Neural cell (in vitro differentiated cells): ENCODE measurements at regions not wholly inside any gene's neighbourhood (a gene's known extent, or its start where the extent isn't known, plus 50 kb on each side); places are given as distances from the start of the nearest gene placed in this dataset.

ENCODE experiments used
- H2AFZ ChIP-seq: fragments of 200-600, 300-800 bp; sonication (generic), shearing (Covaris generic); 2 replicates; pipeline ENCODE4 v1.6.0; 2014; ENCODE audit warnings: low read depth, mild to moderate bottlenecking, antibody characterized with exemption, low read length, moderate library complexity
- H3F3A ChIP-seq: fragments of 200-600 bp; shearing (Covaris generic); 2 replicates; pipeline ENCODE4 v1.6.1; 2016; ENCODE audit warnings: mild to moderate bottlenecking, moderate library complexity, mixed read lengths, antibody characterized with exemption, low read length; ENCODE audit not compliant: insufficient read depth, poor library complexity, severe bottlenecking
- H3K27ac ChIP-seq: fragments of 200-600, 300-800 bp; sonication (generic), shearing (Covaris generic); 2 replicates; pipeline ENCODE4 v1.5.1; 2014; ENCODE audit warnings: mild to moderate bottlenecking, low read length, moderate library complexity
- H3K27me3 ChIP-seq: fragments of 300-800, 200-600 bp; sonication (generic), shearing (Covaris generic); 2 replicates; pipeline ENCODE4 v1.6.0; 2014; ENCODE audit warnings: mild to moderate bottlenecking, low read depth, low read length, moderate library complexity; ENCODE audit not compliant: insufficient read depth
- H3K36me3 ChIP-seq: fragments of 300-800, 200-600 bp; sonication (generic), shearing (Covaris generic); 2 replicates; pipeline ENCODE4 v1.5.1; 2014; ENCODE audit warnings: mild to moderate bottlenecking, antibody characterized with exemption, low read length, moderate library complexity; ENCODE audit not compliant: insufficient read depth
- H3K4me2 ChIP-seq: fragments of 300-800, 200-600 bp; sonication (generic), shearing (Covaris generic); 2 replicates; pipeline ENCODE4 v1.6.0; 2014; ENCODE audit warnings: mild to moderate bottlenecking, low read length
- H3K4me3 ChIP-seq: fragments of 300-800, 200-600 bp; sonication (generic), shearing (Covaris generic); 2 replicates; pipeline ENCODE4 v1.5.1; 2014; ENCODE audit warnings: mild to moderate bottlenecking, low read length, moderate library complexity
- H3K79me2 ChIP-seq: fragments of 200-600 bp; shearing (Covaris generic); replicated peaks from 2 replicates; pipeline ENCODE4 v1.6.0; 2014; ENCODE audit warnings: mild to moderate bottlenecking, low read length, moderate library complexity; ENCODE audit not compliant: insufficient read depth
- H3K9ac ChIP-seq: fragments of 300-800, 200-600 bp; sonication (generic), shearing (Covaris generic); 2 replicates; pipeline ENCODE4 v1.6.1; 2016; ENCODE audit warnings: mild to moderate bottlenecking, low read length, mixed read lengths
- H3K9me2 ChIP-seq: fragments of 200-600 bp; shearing (Covaris generic); 2 replicates; pipeline ENCODE4 v1.6.1; 2016; ENCODE audit warnings: mild to moderate bottlenecking, low read length, mixed read lengths; ENCODE audit not compliant: insufficient read depth
- H3K9me3 ChIP-seq: fragments of 200-600, 300-800 bp; sonication (generic), shearing (Covaris generic); 2 replicates; pipeline ENCODE4 v1.6.1; 2016; ENCODE audit warnings: mild to moderate bottlenecking, mixed run types, low read length, moderate library complexity, mixed read lengths
- H4K20me1 ChIP-seq: fragments of 200-600 bp; shearing (Covaris generic); 2 replicates; pipeline ENCODE4 v1.6.1; 2016; ENCODE audit warnings: mild to moderate bottlenecking, mixed run types; ENCODE audit not compliant: insufficient read depth
- EP300 ChIP-seq: fragments of 450-650 bp; conservative IDR thresholded peaks from 2 replicates; pipeline ENCODE4 v1.6.1; 2014; ENCODE audit warnings: antibody characterized with exemption, mild to moderate bottlenecking, moderate library complexity; ENCODE audit not compliant: poor library complexity, severe bottlenecking
- EZH2 ChIP-seq: fragments of 200-600, 300-800 bp; shearing (Covaris generic), sonication (generic); IDR thresholded peaks from 2 replicates; pipeline ENCODE4 v1.6.1; 2014; ENCODE audit warnings: antibody characterized with exemption, low read length, borderline replicate concordance, mild to moderate bottlenecking; ENCODE audit not compliant: insufficient read depth, poor library complexity, severe bottlenecking
- MXI1 ChIP-seq: fragments of 450-650 bp; conservative IDR thresholded peaks from 2 replicates; pipeline ENCODE4 v1.6.1; 2014; ENCODE audit warnings: antibody characterized with exemption, mild to moderate bottlenecking; ENCODE audit not compliant: poor library complexity, severe bottlenecking
- POLR2AphosphoS5 ChIP-seq: IDR thresholded peaks from 2 replicates; pipeline ENCODE4 v1.6.1; 2012
- RAD21 ChIP-seq: fragments of 450-650 bp; conservative IDR thresholded peaks from 2 replicates; pipeline ENCODE4 v1.6.1; 2014; ENCODE audit warnings: antibody characterized with exemption, mild to moderate bottlenecking, moderate library complexity
- REST ChIP-seq: IDR thresholded peaks from 2 replicates; pipeline ENCODE4 v1.6.1; 2012; ENCODE audit warnings: borderline replicate concordance
- SMC3 ChIP-seq: fragments of 450-650 bp; conservative IDR thresholded peaks from 2 replicates; pipeline ENCODE4 v1.6.1; 2014; ENCODE audit warnings: antibody characterized with exemption, mild to moderate bottlenecking, moderate library complexity; ENCODE audit not compliant: poor library complexity
- TAF1 ChIP-seq: IDR thresholded peaks from 2 replicates; pipeline ENCODE4 v1.6.1; 2012; ENCODE audit warnings: low read depth
- TF ChIP-seq, protein P1 (sequence below): fragments of 450-650 bp; IDR thresholded peaks from 2 replicates; pipeline ENCODE4 v1.5.1; 2014; ENCODE audit warnings: antibody characterized with exemption, mild to moderate bottlenecking, moderate library complexity; ENCODE audit not compliant: poor library complexity, severe bottlenecking

DNA sequence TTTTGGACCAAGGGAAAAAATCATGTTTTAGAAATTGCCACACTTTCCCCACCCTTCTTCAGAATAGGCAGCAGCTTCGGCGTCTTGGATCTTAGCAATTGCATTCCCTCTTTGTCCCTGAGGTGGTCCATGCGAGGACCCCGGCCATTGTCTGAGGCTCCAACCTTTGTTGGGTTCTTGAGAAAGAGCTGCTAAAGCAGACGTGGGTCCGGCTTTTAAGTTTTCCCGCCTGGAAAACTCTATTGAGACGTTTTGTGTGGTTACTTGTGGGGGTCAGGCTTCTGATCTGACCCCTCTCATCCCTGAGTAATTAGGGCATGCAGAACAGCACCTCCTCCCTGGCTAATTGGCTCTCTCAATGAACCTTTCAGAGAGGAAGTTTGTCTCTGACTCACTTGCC, 509.6 kb upstream of the TNC start:
- Histone ChIP-seq H4K20me1 (no peaks in the 10 kb centered on the region), H3K27ac (no peak overlapping the region), H3K9ac (no peak overlapping the region), H3K9me3 (no peaks in the 10 kb centered on the region), H3K79me2 (no peaks in the 10 kb centered on the region), H3K4me2 (no peak overlapping the region), H3K4me3 (no peak overlapping the region), H3K9me2 (no peaks in the 10 kb centered on the region), H2AFZ (no peak overlapping the region), H3K27me3 (no peaks in the 10 kb centered on the region), H3K36me3 (no peaks in the 10 kb centered on the region), H3F3A (no peaks in the 10 kb centered on the region)
- TF ChIP-seq REST (no peak), EZH2 (no peak), POLR2AphosphoS5 (no peak), TAF1 (no peak), MXI1 (no peak), RAD21 (no peak), EP300 (no peak), SMC3 (no peak)
- TF ChIP-seq, protein P1, sequence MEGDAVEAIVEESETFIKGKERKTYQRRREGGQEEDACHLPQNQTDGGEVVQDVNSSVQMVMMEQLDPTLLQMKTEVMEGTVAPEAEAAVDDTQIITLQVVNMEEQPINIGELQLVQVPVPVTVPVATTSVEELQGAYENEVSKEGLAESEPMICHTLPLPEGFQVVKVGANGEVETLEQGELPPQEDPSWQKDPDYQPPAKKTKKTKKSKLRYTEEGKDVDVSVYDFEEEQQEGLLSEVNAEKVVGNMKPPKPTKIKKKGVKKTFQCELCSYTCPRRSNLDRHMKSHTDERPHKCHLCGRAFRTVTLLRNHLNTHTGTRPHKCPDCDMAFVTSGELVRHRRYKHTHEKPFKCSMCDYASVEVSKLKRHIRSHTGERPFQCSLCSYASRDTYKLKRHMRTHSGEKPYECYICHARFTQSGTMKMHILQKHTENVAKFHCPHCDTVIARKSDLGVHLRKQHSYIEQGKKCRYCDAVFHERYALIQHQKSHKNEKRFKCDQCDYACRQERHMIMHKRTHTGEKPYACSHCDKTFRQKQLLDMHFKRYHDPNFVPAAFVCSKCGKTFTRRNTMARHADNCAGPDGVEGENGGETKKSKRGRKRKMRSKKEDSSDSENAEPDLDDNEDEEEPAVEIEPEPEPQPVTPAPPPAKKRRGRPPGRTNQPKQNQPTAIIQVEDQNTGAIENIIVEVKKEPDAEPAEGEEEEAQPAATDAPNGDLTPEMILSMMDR: no peak

- H3K4me2 ChIP-seq: no peak overlapping the region
- H3K9ac ChIP-seq: no peak overlapping the region
- H3K9me2 ChIP-seq: no peaks in the 10 kb centered on the region
- no peak for TF ChIP-seq MXI1
- TF ChIP-seq REST: no peak
- no peak for TF ChIP-seq RAD21
- TF ChIP-seq TAF1: no peak
- TF ChIP-seq EZH2: no peak
- no peak for TF ChIP-seq EP300
- no peak for TF ChIP-seq POLR2AphosphoS5
- TF ChIP-seq SMC3: no peak
- TF ChIP-seq, protein P1: no peak
- H3F3A ChIP-seq: no peaks in the 10 kb centered on the region
- no peaks in the 10 kb centered on the region for H3K27me3 ChIP-seq
- H4K20me1 ChIP-seq: no peaks in the 10 kb centered on the region
- H2AFZ ChIP-seq: no peak overlapping the region
- no peaks in the 10 kb centered on the region for H3K79me2 ChIP-seq
- no peak overlapping the region for H3K4me3 ChIP-seq
- no peaks in the 10 kb centered on the region for H3K36me3 ChIP-seq
- H3K27ac ChIP-seq: no peak overlapping the region
- H3K9me3 ChIP-seq: no peaks in the 10 kb centered on the region
These were observed 510.5 kb upstream of the TNC start for GRCh38 chr9:115628426-115628825.
